ENCODE measurements at regions not wholly inside any gene's neighbourhood (a gene's known extent, or its start where the extent isn't known, plus 50 kb on each side); places are given as distances from the start of the nearest gene placed in this dataset.

- ATAC-seq (no peak), DNase-seq (no peak)
- Histone ChIP-seq H3K4me1 (no peaks in the 10 kb centered on the region), H3K36me3 (ENCODE audit: insufficient read depth in 1 of 2, low read depth in 1 of 2) (no peaks in the 10 kb centered on the region), H3K27ac (no peak overlapping the region), H3K9me3 (no peaks in the 10 kb centered on the region), H3K4me3 (no peak overlapping the region), H3K27me3 (ENCODE audit: insufficient read depth in 3 of 3, low read length in 2 of 3) (no peaks in the 10 kb centered on the region)
- intact Hi-C loops (cut with DNase I): no loop called here
- TF ChIP-seq, protein P1, sequence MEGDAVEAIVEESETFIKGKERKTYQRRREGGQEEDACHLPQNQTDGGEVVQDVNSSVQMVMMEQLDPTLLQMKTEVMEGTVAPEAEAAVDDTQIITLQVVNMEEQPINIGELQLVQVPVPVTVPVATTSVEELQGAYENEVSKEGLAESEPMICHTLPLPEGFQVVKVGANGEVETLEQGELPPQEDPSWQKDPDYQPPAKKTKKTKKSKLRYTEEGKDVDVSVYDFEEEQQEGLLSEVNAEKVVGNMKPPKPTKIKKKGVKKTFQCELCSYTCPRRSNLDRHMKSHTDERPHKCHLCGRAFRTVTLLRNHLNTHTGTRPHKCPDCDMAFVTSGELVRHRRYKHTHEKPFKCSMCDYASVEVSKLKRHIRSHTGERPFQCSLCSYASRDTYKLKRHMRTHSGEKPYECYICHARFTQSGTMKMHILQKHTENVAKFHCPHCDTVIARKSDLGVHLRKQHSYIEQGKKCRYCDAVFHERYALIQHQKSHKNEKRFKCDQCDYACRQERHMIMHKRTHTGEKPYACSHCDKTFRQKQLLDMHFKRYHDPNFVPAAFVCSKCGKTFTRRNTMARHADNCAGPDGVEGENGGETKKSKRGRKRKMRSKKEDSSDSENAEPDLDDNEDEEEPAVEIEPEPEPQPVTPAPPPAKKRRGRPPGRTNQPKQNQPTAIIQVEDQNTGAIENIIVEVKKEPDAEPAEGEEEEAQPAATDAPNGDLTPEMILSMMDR (IDR thresholded peaks at IDR 0.05): no peak
- WGBS, 3 donors: 23 to 36% (median 28%) methylated on average over 6 of the region's 6 CpGs
Measured at GRCh38 chr21:23718446-23719285, 1888.6 kb downstream of the MRPL39 start.

DNA sequence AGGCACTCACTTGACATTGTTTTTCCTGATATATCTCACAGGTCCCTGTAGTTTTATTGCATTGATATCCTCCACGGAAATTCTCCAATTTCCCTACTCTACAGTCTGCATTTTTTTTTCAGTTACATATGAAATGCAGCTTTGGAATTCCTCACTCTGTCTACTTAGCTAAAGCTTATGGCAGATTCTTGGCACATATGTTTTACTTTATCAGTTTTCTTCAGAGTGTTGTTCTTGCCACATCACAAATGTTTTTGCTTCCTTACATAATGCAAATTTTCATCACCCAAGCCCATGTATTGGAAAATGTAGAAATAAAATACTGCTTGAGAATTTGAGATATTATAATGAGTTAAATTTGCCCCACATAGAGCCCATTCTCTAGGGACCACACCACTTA is 1895.1 kb downstream of the MRPL39 start:
- TF ChIP-seq, protein P1 (IDR thresholded peaks at IDR 0.05): no peak
- Histone ChIP-seq H3K9me3 (no peaks in the 10 kb centered on the region), H3K27ac (no peak overlapping the region), H3K36me3 (ENCODE audit: insufficient read depth in 1 of 2, low read depth in 1 of 2) (no peaks in the 10 kb centered on the region), H3K27me3 (ENCODE audit: insufficient read depth in 3 of 3, low read length in 2 of 3) (no peaks in the 10 kb centered on the region), H3K4me1 (no peaks in the 10 kb centered on the region), H3K4me3 (no peak overlapping the region)
- ATAC-seq (no peak), DNase-seq (no peak)
- WGBS, 3 donors: 41 to 66% (median 53%) methylated on average over 1 of the region's 1 CpG
- intact Hi-C loops (cut with DNase I): no loop called here

DNA sequence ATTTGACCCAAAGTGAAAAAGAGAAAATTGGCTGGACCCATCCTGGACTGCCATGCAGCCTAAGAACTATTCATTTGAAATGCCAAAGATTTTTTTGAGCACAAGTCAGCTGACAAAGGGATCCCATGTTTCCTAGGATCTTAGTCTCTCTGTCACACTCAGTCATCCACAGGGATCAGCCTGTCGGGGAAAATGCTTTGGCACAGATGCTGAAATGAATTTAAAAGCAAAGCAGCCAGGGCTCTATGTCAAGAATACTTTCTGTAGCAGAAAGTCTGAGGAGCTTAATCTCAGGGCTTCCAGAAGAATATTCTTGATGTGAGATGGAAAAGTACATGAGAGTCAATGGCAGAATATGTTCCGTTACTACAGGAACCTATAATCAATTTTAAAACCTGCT is 1900.8 kb downstream of the MRPL39 start:
- Histone ChIP-seq H3K9me3 (no peaks in the 10 kb centered on the region), H3K4me3 (no peak overlapping the region), H3K36me3 (ENCODE audit: insufficient read depth in 1 of 2, low read depth in 1 of 2) (no peaks in the 10 kb centered on the region), H3K27ac (no peak overlapping the region), H3K27me3 (ENCODE audit: insufficient read depth in 3 of 3, low read length in 2 of 3) (no peaks in the 10 kb centered on the region), H3K4me1 (no peaks in the 10 kb centered on the region)
- TF ChIP-seq, protein P1 (IDR thresholded peaks at IDR 0.05): no peak
- intact Hi-C loops (cut with DNase I): no loop called here
- ATAC-seq (no peak), DNase-seq (no peak)
- WGBS, 3 donors: 40 to 48% (median 42%) methylated on average over 2 of the region's 2 CpGs

- 90 to 98% (median 91%) methylated on average over 2 of the region's 2 CpGs for WGBS, 3 donors
- Histone ChIP-seq H3K36me3 (ENCODE audit: insufficient read depth in 1 of 2, low read depth in 1 of 2) (no peaks in the 10 kb centered on the region), H3K27ac (no peak overlapping the region), H3K27me3 (ENCODE audit: insufficient read depth in 3 of 3, low read length in 2 of 3) (no peaks in the 10 kb centered on the region), H3K4me3 (no peak overlapping the region), H3K9me3 (peaks cover 6% of the 10 kb centered on the region), H3K4me1 (no peaks in the 10 kb centered on the region)
- intact Hi-C loops (cut with DNase I): no loop called here
- ATAC-seq (no peak), DNase-seq (no peak)
- TF ChIP-seq, protein P1 (IDR thresholded peaks at IDR 0.05): no peak
Measured at GRCh38 chr21:23699402-23699801, 1907.9 kb downstream of the MRPL39 start.

DNA sequence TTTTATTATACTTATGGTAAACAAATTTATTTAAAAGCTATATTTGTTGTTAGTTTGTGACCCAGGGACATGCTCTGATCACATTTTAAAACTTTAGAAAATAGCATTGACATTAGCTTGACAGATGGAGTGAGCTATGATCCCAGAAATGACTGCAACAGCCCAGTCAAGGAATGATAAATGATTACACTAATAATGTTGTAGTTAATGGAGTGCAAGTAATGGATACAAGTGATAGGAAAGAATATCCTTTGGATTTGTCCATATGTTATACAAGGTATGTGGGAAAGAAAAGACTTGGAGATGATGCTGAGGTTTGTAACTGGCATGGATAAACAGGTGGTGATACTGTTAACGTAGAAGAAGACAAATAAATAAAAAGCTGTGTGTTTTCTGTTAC is 1908.7 kb downstream of the MRPL39 start:
- DNase-seq: no peak
- intact Hi-C loops (cut with DNase I): no loop called here
- no peak overlapping the region for H3K27ac ChIP-seq
- 32 to 63% (median 36%) methylated on average over 1 of the region's 1 CpG for WGBS, 3 donors
- peaks cover 6% of the 10 kb centered on the region for H3K9me3 ChIP-seq
- TF ChIP-seq, protein P1 (IDR thresholded peaks at IDR 0.05): no peak
- no peaks in the 10 kb centered on the region for H3K27me3 ChIP-seq (ENCODE audit: insufficient read depth in 3 of 3, low read length in 2 of 3)
- H3K4me1 ChIP-seq: no peaks in the 10 kb centered on the region
- H3K36me3 ChIP-seq (ENCODE audit: insufficient read depth in 1 of 2, low read depth in 1 of 2): no peaks in the 10 kb centered on the region
- H3K4me3 ChIP-seq: no peak overlapping the region
- no peak for ATAC-seq

Data from psoas muscle (tissue), 7 donors.